ENCODE measurements at regions not wholly inside any gene's neighbourhood (a gene's known extent, or its start where the extent isn't known, plus 50 kb on each side); places are given as distances from the start of the nearest gene placed in this dataset.

DNA sequence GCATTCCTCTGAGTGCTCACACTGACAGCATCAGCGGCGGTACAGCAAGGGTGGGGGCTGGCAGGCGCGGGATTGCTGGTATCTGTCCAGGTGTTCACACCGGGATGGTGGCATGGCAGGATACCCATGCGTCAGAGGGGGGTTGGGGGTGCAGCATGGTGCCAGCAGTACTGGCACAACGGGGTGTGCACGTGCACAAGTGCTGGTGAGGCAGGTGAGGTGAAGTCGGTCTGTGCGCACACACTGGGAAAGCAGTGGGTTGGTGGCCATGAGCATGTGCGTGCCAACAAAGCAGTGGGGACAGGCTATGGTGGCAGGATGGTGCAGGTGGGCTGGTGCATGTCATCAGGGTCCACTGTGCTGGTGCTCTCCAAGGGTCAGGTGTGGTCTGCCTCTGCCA lies 819.6 kb upstream of the EDIL3 start:
- TF ChIP-seq, protein P1, sequence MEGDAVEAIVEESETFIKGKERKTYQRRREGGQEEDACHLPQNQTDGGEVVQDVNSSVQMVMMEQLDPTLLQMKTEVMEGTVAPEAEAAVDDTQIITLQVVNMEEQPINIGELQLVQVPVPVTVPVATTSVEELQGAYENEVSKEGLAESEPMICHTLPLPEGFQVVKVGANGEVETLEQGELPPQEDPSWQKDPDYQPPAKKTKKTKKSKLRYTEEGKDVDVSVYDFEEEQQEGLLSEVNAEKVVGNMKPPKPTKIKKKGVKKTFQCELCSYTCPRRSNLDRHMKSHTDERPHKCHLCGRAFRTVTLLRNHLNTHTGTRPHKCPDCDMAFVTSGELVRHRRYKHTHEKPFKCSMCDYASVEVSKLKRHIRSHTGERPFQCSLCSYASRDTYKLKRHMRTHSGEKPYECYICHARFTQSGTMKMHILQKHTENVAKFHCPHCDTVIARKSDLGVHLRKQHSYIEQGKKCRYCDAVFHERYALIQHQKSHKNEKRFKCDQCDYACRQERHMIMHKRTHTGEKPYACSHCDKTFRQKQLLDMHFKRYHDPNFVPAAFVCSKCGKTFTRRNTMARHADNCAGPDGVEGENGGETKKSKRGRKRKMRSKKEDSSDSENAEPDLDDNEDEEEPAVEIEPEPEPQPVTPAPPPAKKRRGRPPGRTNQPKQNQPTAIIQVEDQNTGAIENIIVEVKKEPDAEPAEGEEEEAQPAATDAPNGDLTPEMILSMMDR (IDR thresholded peaks at IDR 0.05), result no peak
- TF ChIP-seq POLR2A (IDR thresholded peaks at IDR 0.05), result no peak
